Fibroblast of mammary gland (primary cell): ENCODE measurements at regions not wholly inside any gene's neighbourhood (a gene's known extent, or its start where the extent isn't known, plus 50 kb on each side); places are given as distances from the start of the nearest gene placed in this dataset.
"Not testable (repeated sequence)": the region's sequence is repeated elsewhere in the genome, so short reads cannot be mapped to it uniquely, and the experiment has no call there.

Experiments
- DNase-seq: peaks from one replicate; pipeline ENCODE4 v3.0.0-alpha.2; 2010; ENCODE audit warnings: low read depth
- H3K4me3 ChIP-seq: 2 replicates; pipeline ENCODE4 v1.5.1; 2011; ENCODE audit warnings: low read depth, mild to moderate bottlenecking, low read length, moderate library complexity; ENCODE audit not compliant: control insufficient read depth
- TF ChIP-seq, protein P1 (sequence below): conservative IDR thresholded peaks from 2 replicates; pipeline ENCODE4 v1.5.1; 2011; ENCODE audit warnings: low read depth, low read length, inconsistent platforms; ENCODE audit not compliant: control insufficient read depth, insufficient read depth

DNA sequence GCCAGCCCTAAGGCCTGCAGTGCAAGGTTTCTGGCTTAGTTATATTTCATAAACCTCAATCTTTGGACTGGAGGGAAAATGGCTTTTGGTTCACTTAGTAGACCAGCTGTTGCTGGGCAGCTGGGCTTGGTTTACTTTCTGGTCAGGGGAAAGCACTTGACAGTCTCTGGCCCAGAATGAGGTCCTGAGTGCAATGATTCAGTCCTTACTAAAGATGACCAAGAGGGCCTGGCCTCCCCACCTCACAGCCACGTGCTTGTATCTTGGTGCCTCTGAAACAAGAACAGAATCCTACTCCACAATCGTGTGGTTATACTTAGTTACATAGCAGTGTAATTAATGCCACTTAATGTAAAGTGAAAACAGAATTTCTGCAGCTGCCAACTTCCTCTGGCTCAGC is 325.5 kb upstream of the MEIS1 start:
- DNase-seq = no peak
- TF ChIP-seq, protein P1, sequence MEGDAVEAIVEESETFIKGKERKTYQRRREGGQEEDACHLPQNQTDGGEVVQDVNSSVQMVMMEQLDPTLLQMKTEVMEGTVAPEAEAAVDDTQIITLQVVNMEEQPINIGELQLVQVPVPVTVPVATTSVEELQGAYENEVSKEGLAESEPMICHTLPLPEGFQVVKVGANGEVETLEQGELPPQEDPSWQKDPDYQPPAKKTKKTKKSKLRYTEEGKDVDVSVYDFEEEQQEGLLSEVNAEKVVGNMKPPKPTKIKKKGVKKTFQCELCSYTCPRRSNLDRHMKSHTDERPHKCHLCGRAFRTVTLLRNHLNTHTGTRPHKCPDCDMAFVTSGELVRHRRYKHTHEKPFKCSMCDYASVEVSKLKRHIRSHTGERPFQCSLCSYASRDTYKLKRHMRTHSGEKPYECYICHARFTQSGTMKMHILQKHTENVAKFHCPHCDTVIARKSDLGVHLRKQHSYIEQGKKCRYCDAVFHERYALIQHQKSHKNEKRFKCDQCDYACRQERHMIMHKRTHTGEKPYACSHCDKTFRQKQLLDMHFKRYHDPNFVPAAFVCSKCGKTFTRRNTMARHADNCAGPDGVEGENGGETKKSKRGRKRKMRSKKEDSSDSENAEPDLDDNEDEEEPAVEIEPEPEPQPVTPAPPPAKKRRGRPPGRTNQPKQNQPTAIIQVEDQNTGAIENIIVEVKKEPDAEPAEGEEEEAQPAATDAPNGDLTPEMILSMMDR = no peak
- no peak overlapping the region for H3K4me3 ChIP-seq

DNA sequence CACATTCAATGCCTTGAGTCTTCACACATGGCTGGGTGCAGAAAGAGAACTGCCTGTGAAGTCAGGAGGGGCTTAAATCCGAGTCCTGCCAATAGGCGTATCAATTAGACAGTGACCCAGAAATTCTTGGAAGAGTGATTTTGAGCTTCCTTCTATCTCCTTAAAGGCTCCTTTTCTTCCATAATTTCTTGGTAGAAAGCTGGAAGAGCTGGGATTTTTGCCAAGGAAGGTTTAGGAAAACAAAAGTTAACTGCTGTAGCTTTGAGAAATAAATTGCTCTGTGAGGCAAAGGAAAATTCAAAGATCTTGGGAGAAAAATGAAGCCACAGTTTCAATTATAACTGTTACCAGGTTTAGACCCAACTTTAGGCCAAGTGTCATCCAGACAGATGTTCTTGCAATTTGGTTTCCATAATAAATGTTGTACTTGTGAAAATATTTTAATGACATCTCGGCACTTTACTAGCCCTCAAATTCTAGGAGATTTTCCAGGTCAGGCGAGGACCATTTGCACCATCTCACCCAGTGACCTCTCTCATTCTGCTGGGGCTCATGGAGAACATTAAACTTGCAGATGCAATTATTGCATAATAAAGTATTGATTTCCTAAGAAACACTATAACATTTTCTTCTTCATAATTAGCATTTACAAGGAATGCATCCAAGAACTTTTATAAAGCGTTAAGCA is 329.7 kb upstream of the MEIS1 start:
- TF ChIP-seq, protein P1 = no peak
- H3K4me3 ChIP-seq = no peak overlapping the region
- no peak for DNase-seq

DNA sequence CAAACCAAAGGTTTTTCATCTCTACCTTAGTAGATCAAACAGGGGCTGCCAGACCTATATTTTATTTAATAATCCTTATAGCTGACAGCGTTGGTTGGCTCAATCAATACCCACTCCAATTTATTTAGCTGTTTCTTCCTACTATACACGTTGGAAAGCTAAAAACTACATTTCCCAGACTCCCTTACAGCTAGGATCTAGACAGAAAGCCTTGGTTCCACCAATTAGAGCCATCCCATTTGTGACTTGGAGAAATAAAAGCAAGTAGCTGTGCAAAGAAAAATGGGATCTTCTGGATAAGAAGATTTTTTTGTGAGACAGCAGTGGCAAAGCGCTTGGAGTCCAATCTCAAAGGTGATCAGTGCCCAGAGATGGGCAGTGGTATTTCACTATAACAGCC is 331.3 kb upstream of the MEIS1 start:
- TF ChIP-seq, protein P1 = no peak
- H3K4me3 ChIP-seq = no peak overlapping the region
- no peak for DNase-seq

DNA sequence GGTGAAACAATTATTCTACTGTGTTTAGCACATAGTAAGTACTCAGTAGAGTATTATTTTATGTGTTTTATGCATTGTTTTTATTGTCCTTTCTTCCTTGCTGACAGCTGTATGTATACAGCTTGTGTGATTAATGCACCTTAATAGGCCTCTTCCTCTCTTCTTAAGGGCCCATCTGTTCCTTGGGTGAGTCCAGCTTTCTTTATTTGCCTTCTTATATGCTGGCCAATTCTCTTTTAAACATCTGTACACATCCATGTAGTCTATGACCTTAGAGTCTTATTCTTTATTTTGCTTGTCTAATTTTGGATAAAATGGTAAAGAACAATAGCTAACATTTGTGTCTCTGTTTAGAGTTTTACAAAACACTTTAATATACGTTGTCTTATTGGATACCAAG is 333.7 kb upstream of the MEIS1 start:
- H3K4me3 ChIP-seq = no peak overlapping the region
- TF ChIP-seq, protein P1 = no peak
- DNase-seq = no peak

DNA sequence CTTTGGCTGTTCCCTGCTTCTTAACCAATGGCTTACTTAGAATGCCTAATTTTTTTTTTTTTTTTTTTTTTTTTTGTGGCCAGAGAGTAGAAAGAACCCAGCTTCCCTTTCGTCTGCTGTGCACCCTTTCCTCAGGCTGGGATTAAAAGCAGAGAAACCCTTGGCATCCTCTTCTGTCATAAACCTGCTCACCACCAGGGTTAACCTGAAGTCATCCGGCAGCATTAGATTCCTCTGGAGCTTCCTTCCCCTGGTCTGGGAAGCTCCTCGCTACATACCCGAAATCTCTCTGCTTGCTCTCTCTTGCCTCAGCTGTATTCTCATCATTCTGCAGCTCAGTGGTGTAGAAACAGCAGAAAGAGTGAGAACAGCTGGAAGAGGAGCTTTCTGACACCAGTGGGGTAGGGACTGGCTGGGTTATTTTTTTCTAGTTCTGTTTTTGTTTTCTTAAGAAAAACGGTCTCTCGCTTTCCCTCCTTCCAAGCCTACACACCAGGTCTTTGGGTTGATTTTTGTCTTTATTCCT is 339.0 kb upstream of the MEIS1 start:
- TF ChIP-seq, protein P1 = no peak
- H3K4me3 ChIP-seq = no peak overlapping the region
- no peak for DNase-seq

GRCh38 chr2:66094689-66095088 is 340.2 kb upstream of the MEIS1 start:
- H3K4me3 ChIP-seq, DNase-seq: not testable (repeated sequence)

- no peak for DNase-seq
- TF ChIP-seq, protein P1 = no peak
- H3K4me3 ChIP-seq = no peak overlapping the region
These were observed 341.6 kb upstream of the MEIS1 start for GRCh38 chr2:66093371-66093770.
